Activated gamma-delta T cell treated with anti-CD3 and anti-CD28 coated beads, Interleukin-2, amount 50 U/mL, for 16 hours (primary cell): ENCODE measurements at regions not wholly inside any gene's neighbourhood (a gene's known extent, or its start where the extent isn't known, plus 50 kb on each side); places are given as distances from the start of the nearest gene placed in this dataset.
"Not testable (repeated sequence)": the region's sequence is repeated elsewhere in the genome, so short reads cannot be mapped to it uniquely, and the experiment has no call there.

Experiments used
- DNase-seq: peaks from one replicate; pipeline ENCODE4 v3.0.0-alpha.2; 2020; ENCODE audit warnings: low read depth

- no peak for DNase-seq
Measured at GRCh38 chr3:124364317-124365020, 365.8 kb upstream of the UMPS start.

- not testable (repeated sequence) for DNase-seq
Measured at GRCh38 chr3:124366655-124367054, 363.6 kb upstream of the UMPS start.

- no peak for DNase-seq
Measured at GRCh38 chr3:124372775-124373174, 357.5 kb upstream of the UMPS start.

GRCh38 chr3:124373524-124373923 lies 356.7 kb upstream of the UMPS start:
- DNase-seq = no peak

GRCh38 chr3:124374583-124374982 lies 355.7 kb upstream of the UMPS start:
- no peak for DNase-seq

- DNase-seq = no peak
Measured at GRCh38 chr3:124381575-124382333, 348.5 kb upstream of the UMPS start.

GRCh38 chr3:124383051-124383450 lies 347.2 kb upstream of the UMPS start:
- no peak for DNase-seq

GRCh38 chr3:124383846-124384466 lies 346.3 kb upstream of the UMPS start:
- DNase-seq = no peak

- no peak for DNase-seq
Measured at GRCh38 chr3:124384527-124384926, 345.7 kb upstream of the UMPS start.

GRCh38 chr3:124385996-124386395 lies 344.3 kb upstream of the UMPS start:
- no peak for DNase-seq

- no peak for DNase-seq
Measured at GRCh38 chr3:124386996-124387595, 343.2 kb upstream of the UMPS start.

GRCh38 chr3:124391774-124392173 lies 338.5 kb upstream of the UMPS start:
- DNase-seq = no peak

- no peak for DNase-seq
Measured at GRCh38 chr3:124393340-124393739, 336.9 kb upstream of the UMPS start.

GRCh38 chr3:124395162-124395561 lies 335.1 kb upstream of the UMPS start:
- DNase-seq = no peak

GRCh38 chr3:124395584-124396338 lies 334.5 kb upstream of the UMPS start:
- no peak for DNase-seq

- no peak for DNase-seq
Measured at GRCh38 chr3:124396339-124396950, 333.8 kb upstream of the UMPS start.

GRCh38 chr3:124397088-124397487 lies 333.2 kb upstream of the UMPS start:
- DNase-seq = no peak

GRCh38 chr3:124398594-124398993 lies 331.7 kb upstream of the UMPS start:
- no peak for DNase-seq

- no peak for DNase-seq
Measured at GRCh38 chr3:124401843-124402242, 328.4 kb upstream of the UMPS start.

- no peak for DNase-seq
Measured at GRCh38 chr3:124402791-124403190, 327.5 kb upstream of the UMPS start.

- no peak for DNase-seq
Measured at GRCh38 chr3:124404621-124405020, 325.6 kb upstream of the UMPS start.

- no peak for DNase-seq
Measured at GRCh38 chr3:124407260-124407659, 323.0 kb upstream of the UMPS start.
